ENCODE measurements at regions not wholly inside any gene's neighbourhood (a gene's known extent, or its start where the extent isn't known, plus 50 kb on each side); places are given as distances from the start of the nearest gene placed in this dataset.

DNA sequence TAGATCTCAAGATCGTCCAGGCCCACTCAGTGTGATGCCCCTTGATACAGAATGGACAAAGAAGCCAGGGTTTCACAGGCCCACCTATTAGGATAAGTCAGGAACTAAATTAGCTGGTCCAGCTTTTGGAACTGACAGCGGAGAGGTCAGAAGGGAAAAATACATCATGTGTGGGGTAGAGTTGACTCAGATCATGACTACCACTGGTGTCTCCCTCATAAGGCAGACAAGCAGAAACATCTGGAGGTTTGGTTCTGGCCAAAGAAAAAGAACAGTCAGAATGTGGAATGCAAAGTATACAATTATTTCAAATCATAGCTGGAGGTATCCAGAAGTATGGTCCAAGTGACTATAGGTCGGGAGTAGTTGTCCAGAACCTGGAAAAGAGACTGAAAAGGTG is 621.1 kb upstream of the CELF2 start:
- H3K27ac ChIP-seq (ENCODE audit: low read depth in 1 of 2, low read length in 2 of 2), result no peak overlapping the region
- TF ChIP-seq TAF1 (conservative IDR thresholded peaks at IDR 0.05), result no peak
- no peak for TF ChIP-seq NR2F2 (IDR thresholded peaks at IDR 0.05)
- TF ChIP-seq, protein P1, sequence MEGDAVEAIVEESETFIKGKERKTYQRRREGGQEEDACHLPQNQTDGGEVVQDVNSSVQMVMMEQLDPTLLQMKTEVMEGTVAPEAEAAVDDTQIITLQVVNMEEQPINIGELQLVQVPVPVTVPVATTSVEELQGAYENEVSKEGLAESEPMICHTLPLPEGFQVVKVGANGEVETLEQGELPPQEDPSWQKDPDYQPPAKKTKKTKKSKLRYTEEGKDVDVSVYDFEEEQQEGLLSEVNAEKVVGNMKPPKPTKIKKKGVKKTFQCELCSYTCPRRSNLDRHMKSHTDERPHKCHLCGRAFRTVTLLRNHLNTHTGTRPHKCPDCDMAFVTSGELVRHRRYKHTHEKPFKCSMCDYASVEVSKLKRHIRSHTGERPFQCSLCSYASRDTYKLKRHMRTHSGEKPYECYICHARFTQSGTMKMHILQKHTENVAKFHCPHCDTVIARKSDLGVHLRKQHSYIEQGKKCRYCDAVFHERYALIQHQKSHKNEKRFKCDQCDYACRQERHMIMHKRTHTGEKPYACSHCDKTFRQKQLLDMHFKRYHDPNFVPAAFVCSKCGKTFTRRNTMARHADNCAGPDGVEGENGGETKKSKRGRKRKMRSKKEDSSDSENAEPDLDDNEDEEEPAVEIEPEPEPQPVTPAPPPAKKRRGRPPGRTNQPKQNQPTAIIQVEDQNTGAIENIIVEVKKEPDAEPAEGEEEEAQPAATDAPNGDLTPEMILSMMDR (IDR thresholded peaks at IDR 0.05; ENCODE audit: low read depth, low read length, missing input control), result no peak
- TF ChIP-seq EGR1 (IDR thresholded peaks at IDR 0.05; ENCODE audit: low read depth in 2 of 2), result no peak
- TF ChIP-seq YY1 (IDR thresholded peaks at IDR 0.05), result no peak
- no peak for TF ChIP-seq FOXA1 (IDR thresholded peaks at IDR 0.05)
- TF ChIP-seq FOXA2 (IDR thresholded peaks at IDR 0.05), result no peak
- no peak for TF ChIP-seq HNF4A (conservative IDR thresholded peaks at IDR 0.05)
- TF ChIP-seq, protein P2, sequence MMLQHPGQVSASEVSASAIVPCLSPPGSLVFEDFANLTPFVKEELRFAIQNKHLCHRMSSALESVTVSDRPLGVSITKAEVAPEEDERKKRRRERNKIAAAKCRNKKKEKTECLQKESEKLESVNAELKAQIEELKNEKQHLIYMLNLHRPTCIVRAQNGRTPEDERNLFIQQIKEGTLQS (IDR thresholded peaks at IDR 0.05), result no peak
- no peak for TF ChIP-seq GABPA (IDR thresholded peaks at IDR 0.05 in 1 of 2, conservative IDR thresholded peaks at IDR 0.05 in 1 of 2)
- no peak for TF ChIP-seq HNF4G (IDR thresholded peaks at IDR 0.05)
- no peak for TF ChIP-seq REST (IDR thresholded peaks at IDR 0.05)
- no peak for TF ChIP-seq RAD21 (IDR thresholded peaks at IDR 0.05)
- TF ChIP-seq JUND (IDR thresholded peaks at IDR 0.05), result no peak
- TF ChIP-seq RXRA (IDR thresholded peaks at IDR 0.05), result no peak
- TF ChIP-seq SP1 (IDR thresholded peaks at IDR 0.05), result no peak
- TF ChIP-seq, protein P3, sequence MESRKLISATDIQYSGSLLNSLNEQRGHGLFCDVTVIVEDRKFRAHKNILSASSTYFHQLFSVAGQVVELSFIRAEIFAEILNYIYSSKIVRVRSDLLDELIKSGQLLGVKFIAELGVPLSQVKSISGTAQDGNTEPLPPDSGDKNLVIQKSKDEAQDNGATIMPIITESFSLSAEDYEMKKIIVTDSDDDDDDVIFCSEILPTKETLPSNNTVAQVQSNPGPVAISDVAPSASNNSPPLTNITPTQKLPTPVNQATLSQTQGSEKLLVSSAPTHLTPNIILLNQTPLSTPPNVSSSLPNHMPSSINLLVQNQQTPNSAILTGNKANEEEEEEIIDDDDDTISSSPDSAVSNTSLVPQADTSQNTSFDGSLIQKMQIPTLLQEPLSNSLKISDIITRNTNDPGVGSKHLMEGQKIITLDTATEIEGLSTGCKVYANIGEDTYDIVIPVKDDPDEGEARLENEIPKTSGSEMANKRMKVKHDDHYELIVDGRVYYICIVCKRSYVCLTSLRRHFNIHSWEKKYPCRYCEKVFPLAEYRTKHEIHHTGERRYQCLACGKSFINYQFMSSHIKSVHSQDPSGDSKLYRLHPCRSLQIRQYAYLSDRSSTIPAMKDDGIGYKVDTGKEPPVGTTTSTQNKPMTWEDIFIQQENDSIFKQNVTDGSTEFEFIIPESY (IDR thresholded peaks at IDR 0.05), result no peak
- no peak for DNase-seq (ENCODE audit: low spot score)
- no peaks in the 10 kb centered on the region for H3K36me3 ChIP-seq (ENCODE audit: control insufficient read depth in 4 of 4, insufficient read depth in 3 of 4, low read depth in 1 of 4, low read length in 3 of 4)
- no peaks in the 10 kb centered on the region for H3K9me3 ChIP-seq (ENCODE audit: control insufficient read depth in 4 of 4, low read length in 3 of 4)
- no peak overlapping the region for H3K4me3 ChIP-seq (ENCODE audit: low read depth in 1 of 3, low read length in 3 of 3)
- H3K9ac ChIP-seq (ENCODE audit: low read depth in 1 of 2, low read length in 2 of 2), result no peak overlapping the region
- no peaks in the 10 kb centered on the region for H3K27me3 ChIP-seq (ENCODE audit: control insufficient read depth in 4 of 4, insufficient read depth in 4 of 4, low read length in 3 of 4)
- no peaks in the 10 kb centered on the region for H3K4me1 ChIP-seq (ENCODE audit: control insufficient read depth in 4 of 4, insufficient read depth in 4 of 4, low read length in 3 of 4)
- WGBS, result 68% methylated on average over 3 of the region's 3 CpGs

GRCh38 chr10:10397906-10398305 is 619.8 kb upstream of the CELF2 start:
- no peak overlapping the region for H3K27ac ChIP-seq (ENCODE audit: low read depth in 1 of 2, low read length in 2 of 2)
- TF ChIP-seq, protein P1 (IDR thresholded peaks at IDR 0.05; ENCODE audit: low read depth, low read length, missing input control), result no peak
- TF ChIP-seq TAF1 (conservative IDR thresholded peaks at IDR 0.05) (no peak), HNF4G (IDR thresholded peaks at IDR 0.05) (no peak), SP1 (IDR thresholded peaks at IDR 0.05) (no peak), YY1 (IDR thresholded peaks at IDR 0.05) (no peak), FOXA2 (IDR thresholded peaks at IDR 0.05) (no peak), JUND (IDR thresholded peaks at IDR 0.05) (no peak)
- TF ChIP-seq, protein P3 (IDR thresholded peaks at IDR 0.05), result no peak
- TF ChIP-seq, protein P2 (IDR thresholded peaks at IDR 0.05), result no peak
- no peaks in the 10 kb centered on the region for H3K9me3 ChIP-seq (ENCODE audit: control insufficient read depth in 4 of 4, low read length in 3 of 4)
- no peak for DNase-seq (ENCODE audit: low spot score)
- no peaks in the 10 kb centered on the region for H3K36me3 ChIP-seq (ENCODE audit: control insufficient read depth in 4 of 4, insufficient read depth in 3 of 4, low read depth in 1 of 4, low read length in 3 of 4)
- no peaks in the 10 kb centered on the region for H3K27me3 ChIP-seq (ENCODE audit: control insufficient read depth in 4 of 4, insufficient read depth in 4 of 4, low read length in 3 of 4)
- no peak overlapping the region for H3K9ac ChIP-seq (ENCODE audit: low read depth in 1 of 2, low read length in 2 of 2)
- H3K4me3 ChIP-seq (ENCODE audit: low read depth in 1 of 3, low read length in 3 of 3), result no peak overlapping the region
- H3K4me1 ChIP-seq (ENCODE audit: control insufficient read depth in 4 of 4, insufficient read depth in 4 of 4, low read length in 3 of 4), result no peaks in the 10 kb centered on the region
